Left cardiac atrium (tissue), 4 donors: ENCODE measurements at regions not wholly inside any gene's neighbourhood (a gene's known extent, or its start where the extent isn't known, plus 50 kb on each side); places are given as distances from the start of the nearest gene placed in this dataset.
A peak's percentile ranks its signal among the peaks of the same experiment; 100 is the strongest.

ENCODE experiments used
- ATAC-seq, 2 donors: fragments of 200-7000 bp; cut with Tn5 transposase; one replicate each; pipeline ENCODE4 v1.9.1; 2020; ENCODE audit warnings: mild to moderate bottlenecking in 2 of 2, moderate library complexity in 2 of 2
- DNase-seq: peaks from one replicate; pipeline ENCODE4 v3.0.0-alpha.2; 2020
- intact Hi-C, 2 donors: fragments of 100-400 bp; cut with DNase I; formaldehyde crosslinking; loops; one replicate each; pipeline versions ENCODE4 v1.14.1 to v1.15.1; 2022 to 2023
- donor health status: DM: no; HTN: yes; CAD: no.
- donor health status: DM: no; HTN: yes; CAD: no; lungs with severe emphysema.
- donor health status: DM: yes; HTN: yes; CAD: no.
- donor health status: Dilated cardiomyopathy.

GRCh38 chr11:82024760-82025159 lies 708.9 kb downstream of the FAM181B start:
- DNase-seq (no peak), ATAC-seq (no peak)
- intact Hi-C loops = no loop called here

GRCh38 chr11:82012276-82012675 lies 721.4 kb downstream of the FAM181B start:
- intact Hi-C loops = no loop called here

DNA sequence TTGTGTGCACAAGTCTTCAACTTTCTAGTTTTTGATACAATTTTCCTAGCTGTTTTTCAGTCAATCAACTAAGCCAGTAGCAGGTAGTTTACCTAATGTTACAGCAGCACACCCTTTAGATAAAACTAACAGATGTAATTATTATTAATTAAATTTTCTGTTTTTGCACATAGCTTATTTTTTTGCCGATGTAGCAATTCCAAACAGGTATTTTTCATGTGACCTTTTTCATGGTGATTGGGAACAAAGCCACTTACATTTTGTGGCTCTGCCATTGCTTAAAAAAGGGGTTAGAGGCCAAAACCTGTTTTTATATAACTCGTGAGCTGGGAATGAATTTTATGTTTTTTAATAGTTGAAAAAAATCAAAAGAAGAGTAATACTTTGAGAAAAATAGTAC lies 724.5 kb downstream of the FAM181B start:
- intact Hi-C loops = no loop called here
- ATAC-seq (no peak), DNase-seq (no peak)

More at GRCh38 chr11:82012276-82012675, 721.4 kb downstream of the FAM181B start:
- no peak for ATAC-seq
- no peak for DNase-seq

GRCh38 chr11:82007521-82007920 lies 726.1 kb downstream of the FAM181B start:
- DNase-seq (no peak), ATAC-seq (no peak)
- intact Hi-C loops = no loop called here

DNA sequence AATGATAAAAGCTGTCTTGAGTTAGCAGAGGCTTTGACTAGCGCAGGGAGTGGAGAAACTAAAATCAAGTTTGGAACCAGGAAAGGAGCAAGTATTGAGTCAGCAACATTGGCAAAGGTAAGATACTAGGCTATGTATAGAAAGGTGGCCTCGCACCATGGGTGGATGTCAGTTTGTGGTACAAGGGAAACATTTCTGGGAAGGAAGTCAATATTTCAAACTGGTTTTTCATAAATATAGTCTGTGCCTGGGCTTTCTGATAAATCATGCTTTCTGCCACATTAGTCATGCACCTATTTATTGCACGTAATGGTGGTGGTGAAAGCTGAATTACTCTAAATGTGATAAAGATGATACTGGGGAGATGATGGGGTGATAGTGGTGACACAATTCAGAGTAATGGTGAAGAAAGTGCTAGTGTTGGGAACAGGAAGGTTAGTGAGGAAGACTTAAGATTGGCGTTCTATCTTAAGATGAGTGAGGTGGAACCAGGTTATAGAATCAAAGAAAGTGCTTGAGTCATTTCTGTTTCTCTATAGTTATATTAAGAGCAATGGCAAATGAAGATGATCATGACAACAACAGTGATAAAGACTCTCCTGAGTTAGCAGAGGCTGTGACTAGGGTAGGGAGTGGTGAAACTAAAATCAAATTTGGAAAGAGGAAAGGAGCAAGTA lies 729.0 kb downstream of the FAM181B start:
- intact Hi-C loops = no loop called here
- no peak for DNase-seq
- no peak for ATAC-seq

DNA sequence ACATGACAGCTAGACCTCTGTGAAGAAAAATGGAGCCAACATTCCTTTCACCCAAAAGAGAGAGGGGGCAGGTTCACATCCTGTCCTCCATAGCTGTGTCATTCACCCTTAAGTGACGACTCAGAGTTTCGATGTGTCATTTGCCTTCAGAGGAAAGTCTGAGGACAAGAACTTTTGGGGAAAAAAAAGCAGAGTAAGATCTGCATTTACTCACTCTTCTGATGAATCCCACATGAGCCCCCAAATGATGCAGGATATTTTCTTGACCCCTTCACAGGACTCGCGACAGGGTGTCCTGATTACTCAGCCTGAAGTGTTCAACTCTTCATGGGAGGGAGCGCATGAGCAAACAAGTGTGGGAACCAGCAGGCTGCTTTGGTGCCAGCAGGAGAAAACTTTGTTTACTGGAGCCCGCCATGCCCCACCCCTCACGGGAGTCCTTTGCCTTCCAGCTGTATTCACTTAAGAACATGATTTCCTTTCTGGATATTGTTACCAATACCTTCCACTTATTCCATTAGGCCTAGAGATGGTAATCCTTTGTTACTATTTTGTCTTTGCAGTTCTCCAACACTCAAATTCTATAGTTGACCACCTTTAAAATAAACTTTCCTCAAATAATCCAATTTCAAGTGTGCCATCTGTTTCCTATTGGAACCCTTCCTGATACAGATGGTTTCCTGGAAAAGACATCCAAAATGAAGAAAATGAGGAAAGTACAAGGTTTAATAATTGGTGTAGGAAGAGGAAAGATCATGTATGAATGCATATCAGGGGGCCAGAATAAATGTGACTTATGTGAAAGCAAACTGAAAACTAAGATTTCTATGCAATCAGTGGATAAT lies 729.8 kb downstream of the FAM181B start:
- intact Hi-C loops = no loop called here
- DNase-seq (no peak), ATAC-seq (no peak)

- no peak for DNase-seq
- ATAC-seq = no peak
- intact Hi-C loops = no loop called here
These were observed 730.6 kb downstream of the FAM181B start for GRCh38 chr11:82003024-82003423.

DNA sequence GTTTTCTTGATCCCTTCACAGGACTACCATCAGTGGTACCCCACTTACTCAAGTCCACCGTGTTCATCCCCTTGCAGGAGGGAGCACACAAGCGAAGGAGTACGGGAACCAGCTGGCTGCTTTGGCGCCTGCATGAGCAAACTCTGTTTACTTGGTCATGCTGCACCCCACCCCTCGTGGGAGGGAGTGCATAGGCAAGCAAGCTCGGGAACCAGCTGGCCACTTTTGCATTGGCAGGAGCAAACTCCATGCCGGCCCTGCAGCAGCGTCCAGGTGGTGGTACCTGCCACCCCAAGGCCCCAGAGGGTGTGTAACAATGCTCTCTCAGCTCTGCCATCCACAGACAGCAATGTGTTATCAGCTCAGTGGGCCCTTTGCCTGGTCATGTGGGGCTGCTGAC lies 737.8 kb downstream of the FAM181B start:
- intact Hi-C loops = no loop called here
- no peak for ATAC-seq

GRCh38 chr11:81993755-81994154 lies 739.9 kb downstream of the FAM181B start:
- DNase-seq (no peak), ATAC-seq (no peak)
- intact Hi-C loops = no loop called here

More for the DNA sequence above, 737.8 kb downstream of the FAM181B start:
- DNase-seq = no peak

DNA sequence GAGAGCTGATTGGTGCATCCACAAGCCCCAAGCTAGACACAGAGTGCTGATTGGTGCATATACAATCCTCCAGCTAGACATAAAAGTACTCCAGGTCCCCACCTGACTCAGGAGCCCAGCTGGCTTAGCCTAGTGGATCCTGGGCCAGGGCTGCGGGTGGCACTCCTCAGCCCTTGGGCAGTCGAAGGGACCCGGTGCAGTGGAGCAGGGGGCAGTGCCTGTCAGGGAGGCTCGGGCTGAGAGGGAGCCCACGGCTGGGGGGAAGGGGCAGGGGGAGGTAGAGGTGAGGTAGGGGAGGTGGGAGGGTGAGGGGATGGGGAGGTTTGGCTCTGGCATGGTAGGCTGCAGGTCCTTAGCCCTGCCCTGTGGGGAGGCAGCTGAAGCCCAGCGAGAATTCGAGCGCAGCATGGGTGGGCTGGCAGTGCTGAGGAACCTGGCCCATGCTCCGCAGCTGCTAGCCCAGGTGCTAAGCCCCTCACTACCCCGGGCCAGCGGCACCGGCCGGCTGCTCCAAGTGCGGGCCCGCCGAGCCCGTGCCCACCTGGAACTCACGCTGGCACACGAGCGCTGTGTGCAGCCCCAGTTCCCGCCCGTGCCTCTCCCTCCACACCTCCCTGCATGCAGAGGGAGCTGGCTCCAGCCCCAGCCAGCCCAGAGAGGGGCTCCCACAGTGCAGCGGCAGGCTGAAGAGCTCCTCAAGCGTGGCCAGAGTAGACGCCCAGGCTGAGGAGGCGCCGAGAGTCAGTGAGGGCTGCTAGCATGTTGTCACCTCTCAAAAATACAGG lies 742.8 kb downstream of the FAM181B start:
- ATAC-seq = no peak
- no peak for DNase-seq
- intact Hi-C loops = no loop called here

DNA sequence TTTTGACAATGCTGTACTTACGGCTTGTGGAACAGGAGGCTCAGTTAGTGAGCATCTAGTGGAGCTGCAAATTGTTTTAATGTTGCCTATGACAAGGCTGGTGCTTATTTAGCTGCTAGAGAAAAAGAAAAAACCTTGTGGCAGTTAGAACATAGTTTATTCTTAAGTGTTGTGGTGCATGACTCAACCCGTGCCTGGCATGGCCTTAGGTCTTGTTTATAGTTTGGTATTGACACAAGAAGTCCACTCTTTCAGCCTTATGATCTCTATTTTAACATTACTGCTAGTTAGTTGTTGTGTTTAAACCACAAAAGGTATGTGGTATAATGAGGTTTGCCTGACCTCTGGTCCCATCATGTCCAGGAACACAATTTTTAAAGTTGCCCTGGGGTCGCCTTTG lies 744.6 kb downstream of the FAM181B start:
- intact Hi-C loops = no loop called here
- DNase-seq = no peak
- no peak for ATAC-seq

GRCh38 chr11:81987829-81988472 lies 745.7 kb downstream of the FAM181B start:
- peak; percentile 42 for DNase-seq
- intact Hi-C loops = no loop called here
- peak; percentile 79 to 96 for ATAC-seq

- no peak for DNase-seq
- no peak for ATAC-seq
- intact Hi-C loops = no loop called here
These were observed 747.0 kb downstream of the FAM181B start for GRCh38 chr11:81986556-81987161.

DNA sequence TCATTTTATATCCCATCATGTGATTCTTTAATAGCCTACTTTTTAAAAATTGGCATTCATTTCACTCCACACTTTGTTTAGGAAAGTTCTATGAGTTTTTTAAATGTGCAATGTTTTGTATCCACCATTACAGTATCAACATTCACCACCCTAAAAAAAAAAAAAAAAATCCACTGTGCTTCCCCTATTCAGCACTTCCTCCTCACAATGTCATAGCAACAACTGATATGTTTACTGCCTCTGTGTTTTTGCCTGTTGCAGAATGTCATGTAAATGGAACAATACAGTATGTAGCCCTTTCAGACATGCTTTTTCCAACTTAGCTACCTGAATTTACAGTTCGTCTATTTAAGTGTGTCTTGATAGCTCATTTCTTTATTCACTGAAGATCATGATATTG lies 754.2 kb downstream of the FAM181B start:
- ATAC-seq (no peak), DNase-seq (no peak)
- intact Hi-C loops = no loop called here

DNA sequence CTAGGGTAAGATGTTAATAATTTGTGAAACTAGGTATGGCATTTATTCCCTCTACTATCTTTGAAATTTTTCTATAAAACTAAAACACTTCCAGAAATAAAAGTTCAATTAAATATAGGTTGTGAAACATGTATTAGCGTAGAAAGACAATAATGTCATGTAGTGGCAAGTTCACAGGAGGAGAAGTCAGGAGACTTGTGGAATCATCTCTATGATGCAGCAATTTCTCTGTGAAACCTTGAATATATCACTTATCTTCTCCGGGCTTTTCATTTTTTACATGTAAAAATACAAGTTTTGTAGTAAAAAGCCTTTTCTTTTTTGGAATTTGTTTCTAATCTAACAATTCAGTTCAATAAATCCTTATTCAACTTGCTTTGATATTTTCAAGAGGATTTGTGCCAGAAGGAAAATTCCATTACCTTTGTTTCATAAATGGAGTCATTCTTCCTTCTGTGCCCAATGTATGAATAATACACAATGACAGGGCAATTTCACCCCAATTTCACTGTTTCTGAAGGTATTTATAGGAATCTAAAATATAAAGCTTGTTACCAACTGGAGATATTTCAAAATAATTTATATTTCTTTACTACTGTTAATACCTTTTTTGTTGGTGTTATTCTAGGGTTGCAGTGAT lies 758.3 kb downstream of the FAM181B start:
- ATAC-seq (no peak), DNase-seq (no peak)
- intact Hi-C loops = no loop called here

GRCh38 chr11:81970886-81971285 lies 762.8 kb downstream of the FAM181B start:
- no peak for ATAC-seq
- intact Hi-C loops = no loop called here
- no peak for DNase-seq

DNA sequence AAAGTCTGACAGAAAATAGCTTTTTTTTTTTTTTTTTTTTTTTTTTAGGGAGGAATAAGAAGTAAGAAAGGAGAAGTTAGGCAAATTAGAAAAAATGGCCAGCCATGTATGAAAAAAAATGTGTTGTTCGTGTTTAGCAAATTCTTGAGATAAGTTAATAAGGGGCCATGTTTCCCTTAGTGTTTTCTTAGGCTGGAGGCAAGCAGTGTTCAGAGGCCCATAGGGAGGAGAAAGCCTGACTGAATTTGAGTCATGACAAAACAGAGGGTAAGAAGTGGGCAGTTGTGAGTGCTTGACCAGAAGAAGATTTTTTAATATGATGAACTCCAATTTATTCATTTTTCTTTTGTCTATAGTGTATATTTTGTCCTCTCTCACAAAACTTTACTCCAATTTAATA lies 766.4 kb downstream of the FAM181B start:
- ATAC-seq = no peak
- DNase-seq = no peak
- intact Hi-C loops = no loop called here

DNA sequence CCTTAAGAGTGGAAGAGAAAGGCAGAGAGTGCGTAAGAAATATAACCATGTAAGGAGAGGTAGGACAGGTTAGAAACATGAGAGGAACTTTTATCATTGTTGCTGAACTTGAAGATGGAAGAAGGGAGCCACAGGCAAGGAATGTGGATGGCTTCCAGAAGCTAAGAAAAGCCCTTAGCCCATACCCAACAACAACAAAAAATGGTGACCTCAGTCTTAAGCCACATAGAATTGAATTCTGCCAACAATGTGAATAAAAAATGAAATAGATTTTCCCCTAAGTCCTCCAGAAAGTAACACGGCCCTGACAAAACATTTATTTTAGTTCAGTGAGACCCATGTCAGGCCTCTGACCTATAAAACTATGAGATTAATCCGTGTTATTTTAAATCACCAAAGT lies 767.3 kb downstream of the FAM181B start:
- intact Hi-C loops = no loop called here
- ATAC-seq (no peak), DNase-seq (no peak)

- no peak for ATAC-seq
- intact Hi-C loops = no loop called here
- no peak for DNase-seq
These were observed 770.6 kb downstream of the FAM181B start for GRCh38 chr11:81963018-81963417.
